Spleen (tissue), 11 donors: ENCODE measurements at regions not wholly inside any gene's neighbourhood (a gene's known extent, or its start where the extent isn't known, plus 50 kb on each side); places are given as distances from the start of the nearest gene placed in this dataset.
"Not testable (repeated sequence)": the region's sequence is repeated elsewhere in the genome, so short reads cannot be mapped to it uniquely, and the experiment has no call there.

Source experiments
- DNase-seq: peaks from one replicate; pipeline ENCODE4 v3.0.0-alpha.2; 2020
- H3K27ac ChIP-seq, 8 donors: fragments of 200-600 bp; sonication (generic) in 7 of 8; 1 replicate in 4 of 8; 2 replicates in 4 of 8; pipeline versions ENCODE4 v1.5.0 to v1.8.0; 2016 to 2021; ENCODE audit warnings: inconsistent platforms in 4 of 8, mild to moderate bottlenecking in 4 of 8, moderate library complexity in 1 of 8
- H3K27me3 ChIP-seq, 7 donors: fragments of 200-600 bp; sonication (generic) in 6 of 7; replicated peaks in 1 of 7; 1 replicate in 4 of 7; 2 replicates in 3 of 7; pipeline versions ENCODE4 v1.5.0 to v1.8.0; 2016 to 2021; ENCODE audit warnings: inconsistent platforms in 3 of 7, mild to moderate bottlenecking in 1 of 7
- H3K36me3 ChIP-seq, 6 donors: fragments of 200-600 bp; sonication (generic) in 5 of 6; 1 replicate in 4 of 6; 2 replicates in 2 of 6; pipeline versions ENCODE4 v1.5.0 to v1.8.0; 2016 to 2021; ENCODE audit warnings: inconsistent platforms in 2 of 6
- H3K4me1 ChIP-seq, 6 donors: fragments of 200-600 bp; sonication (generic) in 5 of 6; 1 replicate in 3 of 6; 2 replicates in 3 of 6; pipeline versions ENCODE4 v1.5.0 to v1.8.0; 2016 to 2021; ENCODE audit warnings: inconsistent platforms in 3 of 6
- H3K4me3 ChIP-seq, 8 donors: fragments of 200-600 bp; sonication (generic) in 7 of 8; 1 replicate in 4 of 8; 2 replicates in 4 of 8; pipeline versions ENCODE4 v1.5.0 to v1.8.0; 2016 to 2021; ENCODE audit warnings: inconsistent platforms in 4 of 8, mild to moderate bottlenecking in 4 of 8, moderate library complexity in 2 of 8
- H3K9me3 ChIP-seq, 8 donors: fragments of 200-600 bp; sonication (generic) in 7 of 8; 1 replicate in 4 of 8; 2 replicates in 4 of 8; pipeline versions ENCODE4 v1.5.0 to v1.8.0; 2016 to 2021; ENCODE audit warnings: inconsistent platforms in 4 of 8
- POLR2A ChIP-seq, 3 donors: fragments of 450-650 bp; IDR thresholded peaks; one replicate each; pipeline ENCODE4 v1.5.1; 2017; ENCODE audit warnings: antibody characterized with exemption in 3 of 3, mild to moderate bottlenecking in 1 of 3
- POLR2AphosphoS5 ChIP-seq, 3 donors: sonication (generic); formaldehyde crosslinking; IDR thresholded peaks; one replicate each; pipeline ENCODE4 v1.5.1; 2017; ENCODE audit warnings: antibody characterized with exemption in 3 of 3
- WGBS, 5 donors: extraction: QIAGEN DNeasy Blood & Tissue Kit in 3 of 5; methylation state at CpG; one replicate each; pipeline versions ENCODE4 v1.1.5 to v1.1.7; 2013 to 2018; 5-methylcytosine and 5-hydroxymethylcytosine counted together
- intact Hi-C: fragments of 100-400 bp; cut with DNase I; formaldehyde crosslinking; loops from one replicate; pipeline ENCODE4 v1.15.0; 2023; ENCODE audit warnings: low total_unique reads
- TF ChIP-seq, protein P1 (sequence below), 11 experiments: fragments of 200-600 bp in 7 of 11; fragments of 450-650 bp in 4 of 11; sonication (generic) in 4 of 11; IDR thresholded peaks in 8 of 11; conservative IDR thresholded peaks in 3 of 11; 1 replicate in 7 of 11; 2 replicates in 4 of 11; pipeline versions ENCODE4 v1.4.0 to v1.8.0; 2016 to 2021; ENCODE audit warnings: antibody characterized with exemption in 11 of 11, inconsistent platforms in 4 of 11, mild to moderate bottlenecking in 1 of 11
- donor health status: healthy with polysubstance abuse.
- donor health status: DM: no; HTN: no; CAD: no; lungs with moderate emphysema.
- donor health status: DM: no; HTN: no; CAD: no.
- donor health status: Bipolar disorder and iron deficiency.
- donor health status: healthy.
- donor health status: DM: no; HTN: no; CAD: no.
- donor health status: DM: yes; HTN: yes; CAD: no.

DNA sequence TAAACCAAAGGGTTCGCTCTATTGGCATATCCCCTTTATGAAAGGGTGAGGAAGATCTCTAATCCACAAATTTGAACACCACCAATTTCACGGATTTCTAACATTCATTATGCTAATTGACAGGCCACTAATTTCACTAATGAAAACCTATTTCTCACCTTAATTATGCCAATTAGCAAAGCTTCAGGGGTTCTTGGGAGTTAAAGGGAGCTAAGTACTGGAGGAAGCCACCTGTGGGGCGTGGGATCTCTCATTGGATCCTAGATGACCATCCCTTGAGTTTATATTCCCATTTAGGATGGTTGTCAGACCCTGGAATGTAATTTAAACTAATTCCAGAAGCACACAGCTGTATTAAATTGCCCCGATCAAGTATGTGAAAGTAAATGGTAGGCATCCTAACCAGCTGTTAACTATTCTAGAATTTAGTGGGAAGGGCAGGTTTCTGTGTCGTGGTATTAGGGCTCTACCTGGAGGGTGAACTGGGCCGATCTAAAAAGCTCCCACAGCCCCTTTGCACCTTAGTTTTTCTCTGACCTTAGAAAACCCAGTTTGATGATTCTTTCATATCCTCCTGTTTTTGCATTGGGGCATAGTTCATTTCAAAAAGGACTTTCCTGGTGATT, 77.1 kb downstream of the C9orf152 start:
- TF ChIP-seq POLR2A (IDR thresholded peaks at IDR 0.05), result no peak
- TF ChIP-seq, protein P1, sequence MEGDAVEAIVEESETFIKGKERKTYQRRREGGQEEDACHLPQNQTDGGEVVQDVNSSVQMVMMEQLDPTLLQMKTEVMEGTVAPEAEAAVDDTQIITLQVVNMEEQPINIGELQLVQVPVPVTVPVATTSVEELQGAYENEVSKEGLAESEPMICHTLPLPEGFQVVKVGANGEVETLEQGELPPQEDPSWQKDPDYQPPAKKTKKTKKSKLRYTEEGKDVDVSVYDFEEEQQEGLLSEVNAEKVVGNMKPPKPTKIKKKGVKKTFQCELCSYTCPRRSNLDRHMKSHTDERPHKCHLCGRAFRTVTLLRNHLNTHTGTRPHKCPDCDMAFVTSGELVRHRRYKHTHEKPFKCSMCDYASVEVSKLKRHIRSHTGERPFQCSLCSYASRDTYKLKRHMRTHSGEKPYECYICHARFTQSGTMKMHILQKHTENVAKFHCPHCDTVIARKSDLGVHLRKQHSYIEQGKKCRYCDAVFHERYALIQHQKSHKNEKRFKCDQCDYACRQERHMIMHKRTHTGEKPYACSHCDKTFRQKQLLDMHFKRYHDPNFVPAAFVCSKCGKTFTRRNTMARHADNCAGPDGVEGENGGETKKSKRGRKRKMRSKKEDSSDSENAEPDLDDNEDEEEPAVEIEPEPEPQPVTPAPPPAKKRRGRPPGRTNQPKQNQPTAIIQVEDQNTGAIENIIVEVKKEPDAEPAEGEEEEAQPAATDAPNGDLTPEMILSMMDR (IDR thresholded peaks at IDR 0.05 in 8 of 11, conservative IDR thresholded peaks at IDR 0.05 in 3 of 11), result no peak
- no peak for TF ChIP-seq POLR2AphosphoS5 (IDR thresholded peaks at IDR 0.05)
- no peak for DNase-seq
- H3K36me3 ChIP-seq, result peaks cover 0 to 3% (median under 1%) of the 10 kb centered on the region in 6 donors
- H3K4me1 ChIP-seq, result peaks cover 58 to 95% (median 81%) of the 10 kb centered on the region in 6 donors
- H3K27ac ChIP-seq, result peak overlapping the region in 6 of 8 donors; percentile 5 to 85 (median 74)
- no peaks in the 10 kb centered on the region for H3K27me3 ChIP-seq
- H3K9me3 ChIP-seq, result no peaks in the 10 kb centered on the region
- intact Hi-C loops, result no loop called here
- WGBS, 5 donors, result 82 to 94% (median 87%) methylated on average over 6 of the region's 6 CpGs
- no peak overlapping the region for H3K4me3 ChIP-seq

DNA sequence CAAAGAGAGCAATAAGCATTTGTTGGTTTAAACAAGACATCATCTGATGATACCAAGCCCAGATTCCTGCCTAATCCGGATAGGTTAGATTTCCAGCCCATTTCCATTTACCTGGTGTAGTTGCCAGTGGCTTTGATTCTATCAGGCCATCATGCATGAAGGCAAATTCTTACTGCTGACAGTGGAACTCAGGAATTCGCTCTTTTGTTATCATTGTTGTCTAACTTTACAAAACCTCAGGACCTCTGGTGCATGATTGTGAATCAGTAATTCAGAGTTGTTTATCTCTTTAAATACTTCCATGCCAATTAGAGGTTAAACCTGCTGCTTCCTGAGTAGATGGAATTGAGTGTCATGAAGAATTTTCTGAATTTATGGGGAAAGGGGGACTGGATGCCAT, 76.5 kb downstream of the C9orf152 start:
- H3K9me3 ChIP-seq, result no peaks in the 10 kb centered on the region
- peaks cover 0 to 9% (median 5%) of the 10 kb centered on the region in 6 donors for H3K36me3 ChIP-seq
- peak overlapping the region in 4 of 8 donors; percentile 73 to 85 (median 78) for H3K27ac ChIP-seq
- no peak for DNase-seq
- no peak overlapping the region for H3K4me3 ChIP-seq
- peaks cover 52 to 95% (median 75%) of the 10 kb centered on the region in 6 donors for H3K4me1 ChIP-seq
- no peaks in the 10 kb centered on the region for H3K27me3 ChIP-seq
- 92 to 97% (median 93%) methylated on average over 2 of the region's 2 CpGs for WGBS, 5 donors
- intact Hi-C loops, result no loop called here
- TF ChIP-seq, protein P1 (IDR thresholded peaks at IDR 0.05 in 8 of 11, conservative IDR thresholded peaks at IDR 0.05 in 3 of 11), result no peak
- TF ChIP-seq POLR2A (IDR thresholded peaks at IDR 0.05) (no peak), POLR2AphosphoS5 (IDR thresholded peaks at IDR 0.05) (no peak)

GRCh38 chr9:110132531-110132930, 75.4 kb downstream of the C9orf152 start:
- peak overlapping the region in 5 of 8 donors; percentile 32 to 85 (median 75) for H3K27ac ChIP-seq
- 86 to 92% (median 89%) methylated on average over 3 of the region's 3 CpGs for WGBS, 5 donors
- H3K9me3 ChIP-seq, DNase-seq, intact Hi-C loops, H3K27me3 ChIP-seq, H3K4me3 ChIP-seq: not testable (repeated sequence)
- peaks cover 0 to 19% (median 15%) of the 10 kb centered on the region in 6 donors for H3K36me3 ChIP-seq
- peaks cover 42 to 95% (median 68%) of the 10 kb centered on the region in 6 donors for H3K4me1 ChIP-seq

DNA sequence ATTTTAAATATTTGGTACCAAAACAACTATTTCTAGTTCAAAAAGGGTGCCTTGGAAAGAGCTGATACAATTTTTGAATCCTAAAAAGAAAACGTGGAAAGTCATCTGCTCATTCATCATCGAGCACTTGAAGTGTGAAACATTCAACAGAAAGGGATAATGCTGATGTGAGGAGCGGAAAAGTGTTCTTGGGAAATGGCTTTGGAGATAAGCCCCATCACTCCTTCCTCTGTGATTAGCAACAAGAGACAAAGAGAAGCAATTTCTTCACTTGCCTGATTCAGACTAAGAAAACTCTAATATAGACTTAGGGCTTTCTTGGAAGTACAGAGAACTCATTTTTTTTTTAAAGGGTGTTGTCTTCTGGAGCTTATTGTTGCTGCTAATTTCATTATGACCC, 74.9 kb downstream of the C9orf152 start:
- Histone ChIP-seq H3K36me3 (peaks cover 0 to 24% (median 17%) of the 10 kb centered on the region in 6 donors), H3K27me3 (no peaks in the 10 kb centered on the region), H3K4me1 (peaks cover 39 to 95% (median 65%) of the 10 kb centered on the region in 6 donors), H3K4me3 (no peak overlapping the region), H3K9me3 (no peaks in the 10 kb centered on the region), H3K27ac (peak overlapping the region in 2 of 8 donors; percentile 73 to 80)
- TF ChIP-seq POLR2AphosphoS5 (IDR thresholded peaks at IDR 0.05), result no peak
- TF ChIP-seq, protein P1 (IDR thresholded peaks at IDR 0.05 in 8 of 11, conservative IDR thresholded peaks at IDR 0.05 in 3 of 11), result no peak
- no peak for TF ChIP-seq POLR2A (IDR thresholded peaks at IDR 0.05)
- DNase-seq, result no peak
- WGBS, 5 donors, result 55 to 76% (median 66%) methylated on average over 3 of the region's 3 CpGs
- intact Hi-C loops, result no loop called here
